ENCODE measurements at regions not wholly inside any gene's neighbourhood (a gene's known extent, or its start where the extent isn't known, plus 50 kb on each side); places are given as distances from the start of the nearest gene placed in this dataset.
"Not testable (repeated sequence)": the region's sequence is repeated elsewhere in the genome, so short reads cannot be mapped to it uniquely, and the experiment has no call there.

- peak; percentile 34 for DNase-seq (ENCODE audit: low spot score)
Measured at GRCh38 chr20:25864963-25865714, 168.5 kb upstream of the ZNF337 start.

GRCh38 chr20:25864326-25864962 lies 167.8 kb upstream of the ZNF337 start:
- DNase-seq (ENCODE audit: low spot score): no peak

GRCh38 chr20:25863536-25864325 lies 167.1 kb upstream of the ZNF337 start:
- DNase-seq (ENCODE audit: low spot score): peak; percentile 67

- DNase-seq (ENCODE audit: low spot score): peak; percentile 89
Measured at GRCh38 chr20:25862967-25863530, 166.4 kb upstream of the ZNF337 start.

GRCh38 chr20:25860531-25861150 lies 164.0 kb upstream of the ZNF337 start:
- no peak for DNase-seq (ENCODE audit: low spot score)

GRCh38 chr20:25859649-25860530 lies 163.2 kb upstream of the ZNF337 start:
- peak; percentile 88 for DNase-seq (ENCODE audit: low spot score)

GRCh38 chr20:25858495-25859425 lies 162.1 kb upstream of the ZNF337 start:
- DNase-seq (ENCODE audit: low spot score): peak; percentile 41

- DNase-seq (ENCODE audit: low spot score): not testable (repeated sequence)
Measured at GRCh38 chr20:25857091-25857788, 160.6 kb upstream of the ZNF337 start.

GRCh38 chr20:25856256-25856884 lies 159.7 kb upstream of the ZNF337 start:
- DNase-seq (ENCODE audit: low spot score): no peak

- DNase-seq (ENCODE audit: low spot score): not testable (repeated sequence)
Measured at GRCh38 chr20:25855451-25856156, 159.0 kb upstream of the ZNF337 start.

- not testable (repeated sequence) for DNase-seq (ENCODE audit: low spot score)
Measured at GRCh38 chr20:25854666-25855065, 158.0 kb upstream of the ZNF337 start.

GRCh38 chr20:25853718-25854388 lies 157.2 kb upstream of the ZNF337 start:
- peak; percentile 79 for DNase-seq (ENCODE audit: low spot score)

- not testable (repeated sequence) for DNase-seq (ENCODE audit: low spot score)
Measured at GRCh38 chr20:25852968-25853717, 156.5 kb upstream of the ZNF337 start.

- not testable (repeated sequence) for DNase-seq (ENCODE audit: low spot score)
Measured at GRCh38 chr20:25850133-25850532, 153.5 kb upstream of the ZNF337 start.

GRCh38 chr20:25848222-25848621 lies 151.6 kb upstream of the ZNF337 start:
- no peak for DNase-seq (ENCODE audit: low spot score)

- not testable (repeated sequence) for DNase-seq (ENCODE audit: low spot score)
Measured at GRCh38 chr20:25844640-25845039, 148.0 kb upstream of the ZNF337 start.

- DNase-seq (ENCODE audit: low spot score): not testable (repeated sequence)
Measured at GRCh38 chr20:25813511-25813910, 116.9 kb upstream of the ZNF337 start.

Data from cerebellar cortex (tissue), 1 donor.